OCI-LY1 (cell line): ENCODE measurements at regions not wholly inside any gene's neighbourhood (a gene's known extent, or its start where the extent isn't known, plus 50 kb on each side); places are given as distances from the start of the nearest gene placed in this dataset.

ENCODE experiments used
- CTCF ChIP-seq: fragments of 200-600 bp; sonication (generic), shearing (Covaris generic); IDR thresholded peaks from 2 replicates; pipeline ENCODE4 v1.5.1; 2017; ENCODE audit warnings: mild to moderate bottlenecking, antibody characterized with exemption, low read length, moderate library complexity, mixed read lengths
- EZH2 ChIP-seq: fragments of 200-600 bp; sonication (generic), shearing (Covaris generic); IDR thresholded peaks from 2 replicates; pipeline ENCODE4 v1.8.0; 2017; ENCODE audit warnings: borderline replicate concordance, mixed run types, mild to moderate bottlenecking, antibody characterized with exemption, low read length, moderate library complexity, mixed read lengths

- TF ChIP-seq CTCF (no peak), EZH2 (no peak)
These were observed 135.1 kb upstream of the MYLIP start for GRCh38 chr6:15993716-15994228.
